HL-60 (cell line): ENCODE measurements at regions not wholly inside any gene's neighbourhood (a gene's known extent, or its start where the extent isn't known, plus 50 kb on each side); places are given as distances from the start of the nearest gene placed in this dataset.

Source experiments
- POLR2AphosphoS5 ChIP-seq: IDR thresholded peaks from 2 replicates; pipeline ENCODE4 v1.6.1; 2012; ENCODE audit warnings: low read depth
- TF ChIP-seq, protein P1 (sequence below): IDR thresholded peaks from one replicate; pipeline ENCODE4 v1.5.1; 2011; ENCODE audit warnings: low read length, control low read depth, inconsistent platforms; ENCODE audit not compliant: insufficient read depth

DNA sequence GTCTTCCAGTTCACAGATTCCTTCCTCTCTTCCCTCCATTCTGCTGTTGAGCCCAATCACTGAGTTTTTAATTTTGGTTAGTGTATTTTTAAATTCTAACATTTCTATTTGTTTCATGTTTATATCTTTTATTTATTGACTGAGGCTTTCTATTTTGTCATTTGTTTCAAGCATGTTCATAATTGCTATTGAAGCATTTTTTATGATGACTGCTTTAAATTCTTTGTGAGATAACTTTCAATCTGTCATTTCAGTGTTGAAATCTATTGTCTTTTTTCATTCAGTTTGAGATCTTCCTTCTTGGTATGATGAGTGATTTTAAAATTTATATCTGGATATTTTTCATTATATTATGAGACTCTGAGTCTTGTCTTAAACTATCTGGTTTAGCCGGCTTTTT, 192.3 kb downstream of the RPLP1 start:
- TF ChIP-seq, protein P1, sequence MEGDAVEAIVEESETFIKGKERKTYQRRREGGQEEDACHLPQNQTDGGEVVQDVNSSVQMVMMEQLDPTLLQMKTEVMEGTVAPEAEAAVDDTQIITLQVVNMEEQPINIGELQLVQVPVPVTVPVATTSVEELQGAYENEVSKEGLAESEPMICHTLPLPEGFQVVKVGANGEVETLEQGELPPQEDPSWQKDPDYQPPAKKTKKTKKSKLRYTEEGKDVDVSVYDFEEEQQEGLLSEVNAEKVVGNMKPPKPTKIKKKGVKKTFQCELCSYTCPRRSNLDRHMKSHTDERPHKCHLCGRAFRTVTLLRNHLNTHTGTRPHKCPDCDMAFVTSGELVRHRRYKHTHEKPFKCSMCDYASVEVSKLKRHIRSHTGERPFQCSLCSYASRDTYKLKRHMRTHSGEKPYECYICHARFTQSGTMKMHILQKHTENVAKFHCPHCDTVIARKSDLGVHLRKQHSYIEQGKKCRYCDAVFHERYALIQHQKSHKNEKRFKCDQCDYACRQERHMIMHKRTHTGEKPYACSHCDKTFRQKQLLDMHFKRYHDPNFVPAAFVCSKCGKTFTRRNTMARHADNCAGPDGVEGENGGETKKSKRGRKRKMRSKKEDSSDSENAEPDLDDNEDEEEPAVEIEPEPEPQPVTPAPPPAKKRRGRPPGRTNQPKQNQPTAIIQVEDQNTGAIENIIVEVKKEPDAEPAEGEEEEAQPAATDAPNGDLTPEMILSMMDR: no peak
- no peak for TF ChIP-seq POLR2AphosphoS5
